ENCODE measurements at regions not wholly inside any gene's neighbourhood (a gene's known extent, or its start where the extent isn't known, plus 50 kb on each side); places are given as distances from the start of the nearest gene placed in this dataset.

GRCh38 chr1:221557013-221557412, 184.9 kb downstream of the DUSP10 start:
- TF ChIP-seq POLR2AphosphoS5 (IDR thresholded peaks at IDR 0.05; ENCODE audit: insufficient read depth, low read depth, low read length) = no peak
- TF ChIP-seq POLR2A (IDR thresholded peaks at IDR 0.05; ENCODE audit: low read depth, low read length) = no peak
- TF ChIP-seq, protein P1, sequence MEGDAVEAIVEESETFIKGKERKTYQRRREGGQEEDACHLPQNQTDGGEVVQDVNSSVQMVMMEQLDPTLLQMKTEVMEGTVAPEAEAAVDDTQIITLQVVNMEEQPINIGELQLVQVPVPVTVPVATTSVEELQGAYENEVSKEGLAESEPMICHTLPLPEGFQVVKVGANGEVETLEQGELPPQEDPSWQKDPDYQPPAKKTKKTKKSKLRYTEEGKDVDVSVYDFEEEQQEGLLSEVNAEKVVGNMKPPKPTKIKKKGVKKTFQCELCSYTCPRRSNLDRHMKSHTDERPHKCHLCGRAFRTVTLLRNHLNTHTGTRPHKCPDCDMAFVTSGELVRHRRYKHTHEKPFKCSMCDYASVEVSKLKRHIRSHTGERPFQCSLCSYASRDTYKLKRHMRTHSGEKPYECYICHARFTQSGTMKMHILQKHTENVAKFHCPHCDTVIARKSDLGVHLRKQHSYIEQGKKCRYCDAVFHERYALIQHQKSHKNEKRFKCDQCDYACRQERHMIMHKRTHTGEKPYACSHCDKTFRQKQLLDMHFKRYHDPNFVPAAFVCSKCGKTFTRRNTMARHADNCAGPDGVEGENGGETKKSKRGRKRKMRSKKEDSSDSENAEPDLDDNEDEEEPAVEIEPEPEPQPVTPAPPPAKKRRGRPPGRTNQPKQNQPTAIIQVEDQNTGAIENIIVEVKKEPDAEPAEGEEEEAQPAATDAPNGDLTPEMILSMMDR (IDR thresholded peaks at IDR 0.05; ENCODE audit: extremely low read depth in 1 of 2, insufficient read depth in 1 of 2, low read depth in 1 of 2, low read length in 2 of 2) = no peak
- TF ChIP-seq JUN (IDR thresholded peaks at IDR 0.05; ENCODE audit: borderline replicate concordance, insufficient read depth, insufficient read length, low read depth) = no peak
- TF ChIP-seq EZH2 (IDR thresholded peaks at IDR 0.05; ENCODE audit: borderline replicate concordance, low read depth, low read length, severe bottlenecking) = no peak
- TF ChIP-seq MYC (IDR thresholded peaks at IDR 0.05; ENCODE audit: low read depth, low read length) = no peak
- TF ChIP-seq, protein P2, sequence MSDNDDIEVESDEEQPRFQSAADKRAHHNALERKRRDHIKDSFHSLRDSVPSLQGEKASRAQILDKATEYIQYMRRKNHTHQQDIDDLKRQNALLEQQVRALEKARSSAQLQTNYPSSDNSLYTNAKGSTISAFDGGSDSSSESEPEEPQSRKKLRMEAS (IDR thresholded peaks at IDR 0.05; ENCODE audit: insufficient read depth, insufficient read length) = no peak
